IMR-90 (cell line): ENCODE measurements at regions not wholly inside any gene's neighbourhood (a gene's known extent, or its start where the extent isn't known, plus 50 kb on each side); places are given as distances from the start of the nearest gene placed in this dataset.

Experiments
- CTCF ChIP-seq: conservative IDR thresholded peaks from 2 replicates; pipeline ENCODE4 v1.5.1; 2012; ENCODE audit warnings: mild to moderate bottlenecking, low read depth, low read length, improper control_type of control experiment
- POLR2A ChIP-seq: IDR thresholded peaks from 2 replicates; pipeline ENCODE4 v1.6.1; 2012; ENCODE audit warnings: mild to moderate bottlenecking, low read depth, low read length

- no peak for TF ChIP-seq CTCF
- TF ChIP-seq POLR2A = no peak
These were observed 562.3 kb downstream of the MCTP2 start for GRCh38 chr15:94793641-94794040.
